ENCODE measurements at regions not wholly inside any gene's neighbourhood (a gene's known extent, or its start where the extent isn't known, plus 50 kb on each side); places are given as distances from the start of the nearest gene placed in this dataset.
"Not testable (repeated sequence)": the region's sequence is repeated elsewhere in the genome, so short reads cannot be mapped to it uniquely, and the experiment has no call there.

GRCh38 chr13:97758317-97758716 lies 195.2 kb upstream of the IPO5 start:
- Mint-ChIP-seq H3K27me3 (peaks cover 30% of the 10 kb centered on the region), H3K4me1 (no peaks in the 10 kb centered on the region), H3K4me3 (no peak overlapping the region), H3K36me3 (ENCODE audit: low read depth) (no peaks in the 10 kb centered on the region), H3K27ac (no peak overlapping the region)
- DNase-seq (no peak), ATAC-seq (no peak)
- H3K9me3 ChIP-seq (ENCODE audit: control insufficient read depth, low read length, poor library complexity, severe bottlenecking), result no peaks in the 10 kb centered on the region

DNA sequence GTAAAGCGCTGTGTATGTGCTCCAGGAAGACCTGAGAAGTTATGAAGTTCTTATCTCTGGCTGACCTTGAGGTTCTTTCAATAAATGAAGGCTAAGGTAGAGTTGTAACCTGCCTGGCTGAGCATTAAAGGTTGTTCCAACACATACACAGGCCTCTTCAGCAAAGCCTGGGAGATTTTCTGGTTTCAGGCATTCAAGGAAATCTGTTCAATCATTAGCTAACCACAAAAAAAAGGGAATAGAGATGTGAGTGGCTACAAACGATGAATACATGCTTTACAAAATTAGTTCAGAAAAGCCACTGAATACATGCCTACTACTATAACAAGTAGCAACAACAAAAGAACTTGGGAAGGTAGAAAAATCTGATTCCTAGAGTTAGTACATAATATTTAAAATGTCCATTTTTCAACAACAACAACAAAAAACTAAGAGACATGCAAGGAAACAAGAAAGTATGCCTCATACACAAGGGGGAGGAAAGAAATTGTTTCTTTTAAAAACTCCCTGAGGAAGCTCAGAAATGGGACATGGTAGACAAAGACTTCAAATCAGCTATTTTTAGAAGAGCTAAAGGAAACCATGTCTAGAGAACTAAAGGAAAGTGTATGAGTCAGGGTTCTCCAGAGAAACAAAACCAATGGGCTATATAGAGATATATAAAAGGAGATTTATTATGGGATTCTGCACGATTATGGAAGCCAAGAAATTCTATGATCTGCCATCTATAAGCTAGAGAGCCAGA lies 191.5 kb upstream of the IPO5 start:
- H3K4me1 Mint-ChIP-seq, result no peaks in the 10 kb centered on the region
- H3K4me3 Mint-ChIP-seq, result no peak overlapping the region
- H3K36me3 Mint-ChIP-seq (ENCODE audit: low read depth), result no peaks in the 10 kb centered on the region
- no peak overlapping the region for H3K27ac Mint-ChIP-seq
- ATAC-seq, result no peak
- H3K27me3 Mint-ChIP-seq, result peaks cover 22% of the 10 kb centered on the region
- H3K9me3 ChIP-seq (ENCODE audit: control insufficient read depth, low read length, poor library complexity, severe bottlenecking), result no peaks in the 10 kb centered on the region
- no peak for DNase-seq

- no peak overlapping the region for H3K27ac Mint-ChIP-seq
- no peak overlapping the region for H3K4me3 Mint-ChIP-seq
- ATAC-seq, result no peak
Measured at GRCh38 chr13:97766749-97767148, 186.7 kb upstream of the IPO5 start.

DNA sequence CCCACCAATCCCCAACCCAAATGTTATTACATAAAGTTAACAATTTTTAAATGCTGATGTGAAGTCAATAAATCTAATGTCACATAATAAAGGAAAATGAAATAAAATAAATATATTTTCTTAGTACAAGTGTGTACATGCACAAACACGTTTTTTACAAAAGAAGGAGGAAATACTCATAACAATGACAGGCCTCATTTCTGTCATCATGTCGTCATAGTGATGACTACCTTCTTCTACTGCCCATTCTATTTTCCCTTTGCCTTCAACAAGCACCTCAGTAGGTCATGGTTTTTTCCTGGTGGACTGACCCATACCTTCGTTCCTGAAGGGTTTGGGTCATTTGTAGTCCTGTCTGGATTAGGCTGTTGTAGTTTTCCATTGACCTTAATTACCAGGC lies 185.3 kb upstream of the IPO5 start:
- no peak for DNase-seq
- H3K4me1 Mint-ChIP-seq, result no peaks in the 10 kb centered on the region
- no peak for ATAC-seq
- no peaks in the 10 kb centered on the region for H3K27me3 Mint-ChIP-seq
- no peaks in the 10 kb centered on the region for H3K36me3 Mint-ChIP-seq (ENCODE audit: low read depth)
- H3K27ac Mint-ChIP-seq, result no peak overlapping the region
- H3K4me3 Mint-ChIP-seq, result no peak overlapping the region
- H3K9me3 ChIP-seq (ENCODE audit: control insufficient read depth, low read length, poor library complexity, severe bottlenecking), result no peaks in the 10 kb centered on the region

More at GRCh38 chr13:97766749-97767148, 186.7 kb upstream of the IPO5 start:
- no peak for DNase-seq
- no peaks in the 10 kb centered on the region for H3K27me3 Mint-ChIP-seq
- H3K4me1 Mint-ChIP-seq, result no peaks in the 10 kb centered on the region
- H3K9me3 ChIP-seq (ENCODE audit: control insufficient read depth, low read length, poor library complexity, severe bottlenecking), result no peaks in the 10 kb centered on the region
- no peaks in the 10 kb centered on the region for H3K36me3 Mint-ChIP-seq (ENCODE audit: low read depth)

GRCh38 chr13:97770231-97770630 lies 183.2 kb upstream of the IPO5 start:
- H3K36me3 Mint-ChIP-seq (ENCODE audit: low read depth); H3K4me3 Mint-ChIP-seq; DNase-seq; H3K9me3 ChIP-seq (ENCODE audit: control insufficient read depth, low read length, poor library complexity, severe bottlenecking); H3K27me3 Mint-ChIP-seq; ATAC-seq; H3K27ac Mint-ChIP-seq; H3K4me1 Mint-ChIP-seq: not testable (repeated sequence)

GRCh38 chr13:97772466-97772865 lies 181.0 kb upstream of the IPO5 start:
- H3K27me3 Mint-ChIP-seq; H3K36me3 Mint-ChIP-seq (ENCODE audit: low read depth); H3K27ac Mint-ChIP-seq; H3K4me3 Mint-ChIP-seq; H3K9me3 ChIP-seq (ENCODE audit: control insufficient read depth, low read length, poor library complexity, severe bottlenecking); H3K4me1 Mint-ChIP-seq; ATAC-seq; DNase-seq: not testable (repeated sequence)

DNA sequence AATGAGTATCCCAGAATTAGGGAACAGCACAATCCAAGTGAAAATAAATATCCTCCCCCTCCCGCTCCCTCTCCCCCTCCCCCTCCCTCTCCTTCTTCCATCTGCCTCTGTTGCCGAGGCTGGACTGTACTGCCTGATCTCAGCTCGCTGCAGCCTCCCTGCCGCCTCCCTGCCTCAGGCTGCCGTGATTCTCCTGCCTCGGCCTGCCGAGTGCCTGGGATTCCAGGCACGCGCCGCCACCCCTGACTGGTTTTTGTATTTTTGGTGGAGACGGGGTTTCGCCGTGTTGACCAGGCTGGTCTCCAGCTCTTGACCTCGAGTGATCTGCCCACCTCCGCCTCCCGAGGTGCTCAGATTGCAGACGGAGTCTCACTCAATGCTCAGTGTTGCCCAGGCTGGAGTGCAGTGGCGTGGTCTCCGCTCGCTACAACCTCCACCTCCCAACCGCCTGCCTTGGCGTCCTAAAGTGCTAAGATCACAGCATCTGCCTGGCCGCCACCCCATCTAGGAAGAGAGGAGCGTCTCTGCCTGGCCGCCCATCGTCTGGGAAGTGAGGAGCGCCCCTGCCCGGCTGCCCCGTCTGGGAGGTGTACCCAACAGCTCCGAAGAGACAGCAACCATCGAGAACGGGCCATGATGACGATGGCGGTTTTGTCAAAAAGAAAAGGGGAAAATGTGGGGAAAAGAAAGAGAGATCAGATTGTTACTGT lies 178.9 kb upstream of the IPO5 start:
- not testable (repeated sequence) for DNase-seq; ATAC-seq; H3K9me3 ChIP-seq (ENCODE audit: control insufficient read depth, low read length, poor library complexity, severe bottlenecking); H3K27ac Mint-ChIP-seq; H3K36me3 Mint-ChIP-seq (ENCODE audit: low read depth); H3K4me3 Mint-ChIP-seq; H3K27me3 Mint-ChIP-seq; H3K4me1 Mint-ChIP-seq

DNA sequence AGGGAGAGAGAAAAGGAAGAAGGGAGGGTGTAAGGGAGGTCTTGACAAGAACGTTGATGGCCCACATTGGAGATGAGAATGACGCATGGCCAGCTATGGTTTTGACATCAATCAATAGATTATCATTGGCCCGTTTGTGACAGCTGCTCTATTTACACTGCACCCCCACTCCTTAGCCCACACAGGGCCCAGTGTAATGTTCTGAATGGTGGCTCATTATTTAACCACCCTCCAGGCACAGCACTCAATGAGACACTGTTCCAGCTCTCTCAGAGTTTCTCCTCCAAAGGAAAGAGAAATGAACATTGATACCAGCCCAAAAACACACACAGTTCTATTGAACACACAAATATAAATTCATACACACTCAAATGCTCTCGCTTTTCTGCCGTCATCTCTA lies 173.0 kb upstream of the IPO5 start:
- DNase-seq (no peak), ATAC-seq (no peak)
- no peaks in the 10 kb centered on the region for H3K9me3 ChIP-seq (ENCODE audit: control insufficient read depth, low read length, poor library complexity, severe bottlenecking)
- Mint-ChIP-seq H3K36me3 (ENCODE audit: low read depth) (no peaks in the 10 kb centered on the region), H3K27ac (no peak overlapping the region), H3K4me1 (no peaks in the 10 kb centered on the region), H3K27me3 (peaks cover 8% of the 10 kb centered on the region), H3K4me3 (no peak overlapping the region)

DNA sequence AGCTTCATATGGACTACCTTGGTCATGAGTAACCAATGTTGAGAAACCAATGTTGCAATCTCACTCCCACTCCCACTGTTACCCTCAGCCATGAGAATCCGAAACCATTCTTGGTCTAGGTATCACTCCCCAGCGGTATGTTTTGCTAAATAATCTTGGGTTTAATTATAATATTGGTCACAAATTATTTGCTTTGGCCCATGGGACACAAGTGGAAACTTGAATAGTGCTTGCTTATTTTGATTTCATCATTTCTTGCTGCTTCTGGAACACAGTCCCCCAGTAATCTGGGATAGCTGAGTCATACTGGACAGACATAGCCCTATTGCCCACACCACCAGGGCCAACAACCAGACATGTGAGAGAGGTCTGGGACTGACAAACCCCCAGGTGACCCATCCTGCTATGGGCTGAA lies 171.6 kb upstream of the IPO5 start:
- no peaks in the 10 kb centered on the region for H3K36me3 Mint-ChIP-seq (ENCODE audit: low read depth)
- no peak overlapping the region for H3K4me3 Mint-ChIP-seq
- H3K27me3 Mint-ChIP-seq, result peaks cover 8% of the 10 kb centered on the region
- H3K9me3 ChIP-seq (ENCODE audit: control insufficient read depth, low read length, poor library complexity, severe bottlenecking), result no peaks in the 10 kb centered on the region
- no peak for DNase-seq
- no peak for ATAC-seq
- no peaks in the 10 kb centered on the region for H3K4me1 Mint-ChIP-seq
- H3K27ac Mint-ChIP-seq, result no peak overlapping the region

- H3K27me3 Mint-ChIP-seq, result peaks cover 8% of the 10 kb centered on the region
- no peak for ATAC-seq
- no peaks in the 10 kb centered on the region for H3K4me1 Mint-ChIP-seq
- H3K4me3 Mint-ChIP-seq, result no peak overlapping the region
- no peaks in the 10 kb centered on the region for H3K9me3 ChIP-seq (ENCODE audit: control insufficient read depth, low read length, poor library complexity, severe bottlenecking)
- no peaks in the 10 kb centered on the region for H3K36me3 Mint-ChIP-seq (ENCODE audit: low read depth)
- DNase-seq, result no peak
- no peak overlapping the region for H3K27ac Mint-ChIP-seq
Measured at GRCh38 chr13:97786510-97786909, 167.0 kb upstream of the IPO5 start.

- DNase-seq, result no peak
- Mint-ChIP-seq H3K4me1 (no peaks in the 10 kb centered on the region), H3K27ac (no peak overlapping the region), H3K36me3 (ENCODE audit: low read depth) (no peaks in the 10 kb centered on the region), H3K27me3 (no peaks in the 10 kb centered on the region), H3K4me3 (no peak overlapping the region)
- ATAC-seq, result no peak
- H3K9me3 ChIP-seq (ENCODE audit: control insufficient read depth, low read length, poor library complexity, severe bottlenecking), result peaks cover 2% of the 10 kb centered on the region
Measured at GRCh38 chr13:97797553-97797952, 155.9 kb upstream of the IPO5 start.

DNA sequence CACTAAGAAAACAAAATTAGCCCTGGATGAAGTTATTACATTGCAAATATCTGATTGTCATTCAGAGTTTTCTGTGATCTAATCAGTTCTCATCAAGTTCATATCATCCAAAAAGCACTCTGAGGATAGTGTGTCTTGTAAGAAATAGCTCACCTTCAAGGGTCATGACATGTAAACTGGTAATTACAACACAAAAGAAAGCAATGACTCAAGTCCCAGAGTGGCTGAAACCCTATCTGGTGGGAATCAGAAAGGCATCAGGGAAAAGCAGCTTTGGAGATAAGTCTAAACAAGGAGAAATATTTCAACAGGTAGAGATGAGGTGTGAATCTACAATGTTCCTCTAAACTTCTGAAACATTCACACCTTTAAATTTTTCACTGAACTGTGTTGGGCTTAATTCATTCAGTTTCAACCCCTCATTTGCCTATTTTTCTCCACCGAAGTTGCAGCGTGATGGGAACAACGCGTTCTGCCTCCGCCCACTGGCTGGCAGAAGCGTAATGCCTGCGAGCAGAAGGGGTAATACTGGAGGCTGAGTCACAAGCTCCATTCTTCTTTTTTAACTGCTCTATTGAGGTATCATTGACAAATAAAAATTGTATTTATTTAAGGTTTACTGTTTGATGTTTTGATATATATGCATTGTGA lies 155.2 kb upstream of the IPO5 start:
- Mint-ChIP-seq H3K27me3 (no peaks in the 10 kb centered on the region), H3K4me1 (no peaks in the 10 kb centered on the region), H3K27ac (no peak overlapping the region), H3K4me3 (no peak overlapping the region), H3K36me3 (ENCODE audit: low read depth) (no peaks in the 10 kb centered on the region)
- H3K9me3 ChIP-seq (ENCODE audit: control insufficient read depth, low read length, poor library complexity, severe bottlenecking), result peaks cover 2% of the 10 kb centered on the region
- no peak for ATAC-seq
- DNase-seq, result no peak

DNA sequence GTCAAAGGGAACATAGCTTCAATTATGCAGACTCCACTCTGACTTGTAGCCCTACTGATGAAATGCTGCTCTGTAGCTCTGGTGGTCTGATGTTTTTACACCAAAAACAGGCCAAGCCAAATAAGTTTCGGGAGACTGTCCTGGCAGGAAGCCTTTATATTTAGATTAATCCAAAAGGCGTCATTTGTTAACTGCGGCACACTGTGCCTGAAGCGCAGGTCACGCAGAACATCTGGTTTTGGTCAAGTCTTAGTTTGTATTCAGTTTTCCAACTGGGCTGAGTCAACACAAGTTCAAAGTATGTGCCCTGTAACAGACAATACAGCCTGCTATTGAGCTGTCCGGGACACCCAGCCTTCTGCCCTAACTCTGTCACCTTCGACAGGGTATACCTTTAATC lies 154.6 kb upstream of the IPO5 start:
- ATAC-seq, result no peak
- no peaks in the 10 kb centered on the region for H3K4me1 Mint-ChIP-seq
- H3K27me3 Mint-ChIP-seq, result no peaks in the 10 kb centered on the region
- no peak for DNase-seq
- peaks cover 2% of the 10 kb centered on the region for H3K9me3 ChIP-seq (ENCODE audit: control insufficient read depth, low read length, poor library complexity, severe bottlenecking)
- no peak overlapping the region for H3K4me3 Mint-ChIP-seq
- no peaks in the 10 kb centered on the region for H3K36me3 Mint-ChIP-seq (ENCODE audit: low read depth)
- H3K27ac Mint-ChIP-seq, result no peak overlapping the region

Data from T-helper 17 cell (primary cell).